Thymus (tissue), 11 donors: ENCODE measurements at regions not wholly inside any gene's neighbourhood (a gene's known extent, or its start where the extent isn't known, plus 50 kb on each side); places are given as distances from the start of the nearest gene placed in this dataset.
"Not testable (repeated sequence)": the region's sequence is repeated elsewhere in the genome, so short reads cannot be mapped to it uniquely, and the experiment has no call there.

Experiments used
- DNase-seq, 9 donors: peaks; one replicate each; pipeline ENCODE4 v3.0.0-alpha.2; 2013; ENCODE audit warnings: low spot score in 9 of 9, low read depth in 6 of 9, missing footprints in 1 of 9
- H3K27ac ChIP-seq, 2 donors: one replicate each; pipeline ENCODE4 v1.5.1; 2013; ENCODE audit warnings: control low read depth in 1 of 2, low read depth in 1 of 2, low read length in 1 of 2, mild to moderate bottlenecking in 1 of 2, moderate library complexity in 1 of 2
- H3K27me3 ChIP-seq, 2 donors: one replicate each; pipeline ENCODE4 v1.5.1; 2013; ENCODE audit warnings: low read length in 1 of 2; ENCODE audit not compliant: control insufficient read depth in 2 of 2, insufficient read depth in 1 of 2
- H3K36me3 ChIP-seq, 2 donors: one replicate each; pipeline ENCODE4 v1.5.1; 2013; ENCODE audit warnings: low read length in 1 of 2, mild to moderate bottlenecking in 1 of 2, moderate library complexity in 1 of 2; ENCODE audit not compliant: control insufficient read depth in 2 of 2, insufficient read depth in 2 of 2
- H3K4me1 ChIP-seq, 2 donors: one replicate each; pipeline ENCODE4 v1.5.1; 2013; ENCODE audit warnings: low read length in 2 of 2; ENCODE audit not compliant: control insufficient read depth in 2 of 2, insufficient read depth in 2 of 2
- H3K4me3 ChIP-seq, 2 donors: one replicate each; pipeline ENCODE4 v1.5.1; 2013; ENCODE audit warnings: low read length in 2 of 2, control low read depth in 1 of 2, mild to moderate bottlenecking in 1 of 2
- H3K9me3 ChIP-seq, 2 donors: one replicate each; pipeline ENCODE4 v1.5.1; 2013; ENCODE audit warnings: low read length in 1 of 2, mild to moderate bottlenecking in 1 of 2; ENCODE audit not compliant: control insufficient read depth in 2 of 2, insufficient read depth in 1 of 2
- WGBS: extraction: QIAGEN DNeasy Blood & Tissue Kit; methylation state at CpG from one replicate; pipeline ENCODE4 v1.1.7; 2013; 5-methylcytosine and 5-hydroxymethylcytosine counted together
- donor health status: healthy.

DNA sequence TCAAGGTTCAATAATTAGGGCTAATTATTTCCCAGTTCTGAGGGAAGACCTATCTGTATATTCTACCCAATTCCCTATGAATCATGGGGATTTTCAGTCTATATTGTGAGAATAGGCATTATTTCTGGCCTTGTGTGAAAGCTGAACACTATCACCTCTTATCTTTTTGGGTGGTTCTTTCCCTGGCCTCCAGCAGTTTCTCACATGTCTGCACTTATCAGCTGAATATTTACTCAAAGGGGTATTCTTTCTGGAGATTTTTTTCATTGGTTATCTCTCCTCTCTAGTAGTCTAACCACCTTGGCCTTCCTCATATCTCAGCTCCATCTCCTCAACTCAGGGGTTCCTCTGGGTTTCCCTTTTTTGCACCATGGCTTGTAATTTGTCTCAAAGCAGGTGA lies 64.9 kb upstream of the LIFR start:
- H3K9me3 ChIP-seq, result no peaks in the 10 kb centered on the region
- no peaks in the 10 kb centered on the region for H3K4me1 ChIP-seq
- H3K36me3 ChIP-seq, result no peaks in the 10 kb centered on the region
- DNase-seq, result no peak
- H3K27me3 ChIP-seq, result no peaks in the 10 kb centered on the region
- no peak overlapping the region for H3K27ac ChIP-seq
- no peak overlapping the region for H3K4me3 ChIP-seq

- 96% methylated on average over 3 of the region's 3 CpGs for WGBS
- Histone ChIP-seq H3K4me3 (no peak overlapping the region), H3K27me3 (no peaks in the 10 kb centered on the region), H3K4me1 (no peaks in the 10 kb centered on the region), H3K9me3 (no peaks in the 10 kb centered on the region), H3K36me3 (no peaks in the 10 kb centered on the region), H3K27ac (no peak overlapping the region)
- no peak for DNase-seq
Measured at GRCh38 chr5:38621840-38622437, 65.5 kb upstream of the LIFR start.

GRCh38 chr5:38622723-38623129 lies 66.3 kb upstream of the LIFR start:
- H3K4me1 ChIP-seq, result no peaks in the 10 kb centered on the region
- WGBS, result 52% methylated on average over 3 of the region's 3 CpGs
- DNase-seq, result no peak
- no peaks in the 10 kb centered on the region for H3K27me3 ChIP-seq
- no peaks in the 10 kb centered on the region for H3K36me3 ChIP-seq
- no peaks in the 10 kb centered on the region for H3K9me3 ChIP-seq
- H3K4me3 ChIP-seq, result no peak overlapping the region
- no peak overlapping the region for H3K27ac ChIP-seq

DNA sequence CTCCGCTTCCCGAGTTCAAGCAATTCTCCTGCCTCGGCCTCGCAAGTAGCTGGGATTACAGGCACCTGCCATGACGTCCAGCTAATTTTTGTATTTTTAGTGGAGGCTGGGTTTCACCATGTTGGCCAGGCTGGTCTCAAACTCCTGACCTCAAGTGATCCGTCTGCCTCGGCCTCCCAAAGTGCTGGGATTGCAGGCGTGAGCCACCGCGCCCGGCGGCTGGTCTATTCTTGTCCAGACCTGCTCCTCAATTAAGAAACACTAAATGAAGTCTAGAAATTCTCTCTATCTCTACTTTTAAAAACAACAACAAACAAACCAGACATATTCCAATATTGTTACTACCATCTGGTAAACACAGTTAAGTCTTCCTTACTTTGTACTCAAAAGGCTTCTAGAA lies 68.1 kb upstream of the LIFR start:
- 98% methylated on average over 12 of the region's 12 CpGs for WGBS
- not testable (repeated sequence) for H3K9me3 ChIP-seq, H3K36me3 ChIP-seq, H3K4me3 ChIP-seq, H3K4me1 ChIP-seq, H3K27me3 ChIP-seq, H3K27ac ChIP-seq, DNase-seq

DNA sequence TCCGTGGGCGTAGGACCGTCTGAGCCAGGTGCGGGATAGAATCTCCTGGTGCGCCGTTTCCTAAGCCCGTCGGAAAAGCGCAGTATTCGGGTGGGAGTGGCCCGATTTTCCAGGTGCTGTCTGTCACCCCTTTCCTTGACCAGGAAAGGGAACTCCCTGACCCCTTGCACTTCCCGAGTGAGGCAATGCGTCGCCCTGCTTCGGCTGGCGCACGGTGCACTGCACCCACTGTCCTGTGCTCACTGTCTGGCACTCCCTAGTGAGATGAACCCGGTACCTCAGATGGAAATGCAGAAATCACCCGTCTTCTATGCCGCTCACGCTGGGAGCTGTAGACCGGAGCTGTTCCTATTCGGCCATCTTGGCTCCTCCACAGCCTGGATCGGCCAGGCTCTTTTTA lies 74.9 kb upstream of the LIFR start:
- not testable (repeated sequence) for H3K27ac ChIP-seq, DNase-seq, H3K36me3 ChIP-seq, H3K4me3 ChIP-seq, H3K27me3 ChIP-seq, H3K4me1 ChIP-seq
- WGBS, result 94% methylated on average over 24 of the region's 24 CpGs
- peaks cover 0 to 14% of the 10 kb centered on the region in 2 donors for H3K9me3 ChIP-seq

GRCh38 chr5:38634568-38635369 lies 78.3 kb upstream of the LIFR start:
- no peak for DNase-seq
- peaks cover 0 to 14% of the 10 kb centered on the region in 2 donors for H3K9me3 ChIP-seq
- no peak overlapping the region for H3K27ac ChIP-seq
- H3K27me3 ChIP-seq, result no peaks in the 10 kb centered on the region
- 32% methylated on average over 4 of the region's 4 CpGs for WGBS
- H3K4me3 ChIP-seq, result no peak overlapping the region
- H3K36me3 ChIP-seq, result no peaks in the 10 kb centered on the region
- no peaks in the 10 kb centered on the region for H3K4me1 ChIP-seq

DNA sequence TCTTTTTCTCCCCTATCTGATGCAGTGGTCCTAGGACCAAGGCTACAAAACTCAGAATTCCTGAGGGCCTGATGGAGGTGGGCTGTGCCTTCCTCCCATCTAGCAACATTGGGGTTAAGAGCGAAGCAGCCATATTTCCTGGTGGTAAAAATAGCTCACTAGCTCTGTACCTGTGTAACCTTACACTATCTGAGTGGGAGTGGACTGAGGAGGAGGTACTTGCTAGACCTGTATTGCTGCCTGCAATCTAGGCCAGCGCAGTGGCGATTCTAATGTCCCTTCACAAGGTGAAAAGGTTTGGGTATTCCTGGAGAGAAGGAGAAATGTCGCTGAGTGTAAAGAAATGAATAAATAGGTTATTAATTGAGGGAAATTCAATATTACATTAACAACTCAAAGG lies 80.2 kb upstream of the LIFR start:
- 95% methylated on average over 4 of the region's 4 CpGs for WGBS
- DNase-seq, result no peak
- Histone ChIP-seq H3K4me3 (no peak overlapping the region), H3K27me3 (no peaks in the 10 kb centered on the region), H3K4me1 (no peaks in the 10 kb centered on the region), H3K36me3 (no peaks in the 10 kb centered on the region), H3K9me3 (peaks cover 0 to 13% of the 10 kb centered on the region in 2 donors), H3K27ac (no peak overlapping the region)

- Histone ChIP-seq H3K4me1 (no peaks in the 10 kb centered on the region), H3K27ac (no peak overlapping the region), H3K36me3 (no peaks in the 10 kb centered on the region), H3K4me3 (no peak overlapping the region), H3K27me3 (no peaks in the 10 kb centered on the region), H3K9me3 (peaks cover 0 to 6% of the 10 kb centered on the region in 2 donors)
- DNase-seq, result no peak
- 93% methylated on average over 5 of the region's 5 CpGs for WGBS
Measured at GRCh38 chr5:38638656-38639055, 82.2 kb upstream of the LIFR start.

GRCh38 chr5:38639377-38640358 lies 83.2 kb upstream of the LIFR start:
- no peaks in the 10 kb centered on the region for H3K4me1 ChIP-seq
- DNase-seq, result no peak
- H3K36me3 ChIP-seq, result no peaks in the 10 kb centered on the region
- no peak overlapping the region for H3K27ac ChIP-seq
- H3K9me3 ChIP-seq, result peaks cover 0 to 6% of the 10 kb centered on the region in 2 donors
- H3K4me3 ChIP-seq, result no peak overlapping the region
- WGBS, result 80% methylated on average over 6 of the region's 6 CpGs
- H3K27me3 ChIP-seq, result no peaks in the 10 kb centered on the region
